ENCODE measurements at regions not wholly inside any gene's neighbourhood (a gene's known extent, or its start where the extent isn't known, plus 50 kb on each side); places are given as distances from the start of the nearest gene placed in this dataset.

GRCh38 chr18:62660691-62661090, 54.6 kb upstream of the PHLPP1 start:
- intact Hi-C loops (cut with micrococcal nuclease; ENCODE audit: unreplicated experiment): no loop called here
- H3K9me3 Mint-ChIP-seq (ENCODE audit: unreplicated experiment): no peaks in the 10 kb centered on the region
- H3K4me1 Mint-ChIP-seq (ENCODE audit: low read depth, unreplicated experiment): no peaks in the 10 kb centered on the region
- H3K4me1 ChIP-seq: no peaks in the 10 kb centered on the region
- CTCF ChIA-PET: no interaction called here
- no peak for DNase-seq
- H3K36me3 Mint-ChIP-seq (ENCODE audit: insufficient read depth, unreplicated experiment): no peaks in the 10 kb centered on the region
- no peak overlapping the region for H3K4me3 ChIP-seq (ENCODE audit: low read depth, low read length)
- no peaks in the 10 kb centered on the region for H3K27me3 Mint-ChIP-seq (ENCODE audit: insufficient read depth, unreplicated experiment)
- H3K4me3 Mint-ChIP-seq (ENCODE audit: unreplicated experiment): no peak overlapping the region
- TF ChIP-seq CTCF (IDR thresholded peaks at IDR 0.05; ENCODE audit: insufficient read depth in 1 of 2, low read depth in 1 of 2, low read length in 1 of 2, severe bottlenecking in 1 of 2, unreplicated experiment in 1 of 2): no peak
- H3K27me3 ChIP-seq (replicated peaks; ENCODE audit: control insufficient read depth, insufficient read depth, low read length): no peaks in the 10 kb centered on the region
- no peak overlapping the region for H3K27ac Mint-ChIP-seq (ENCODE audit: unreplicated experiment)
- H3K36me3 ChIP-seq (ENCODE audit: control insufficient read depth, insufficient read depth, low read length): no peaks in the 10 kb centered on the region
- H3K9me3 ChIP-seq: no peaks in the 10 kb centered on the region
- no TSS peak for BruUV-seq (replicated peaks)
- POLR2A ChIA-PET: no interaction called here

- Mint-ChIP-seq H3K4me3 (ENCODE audit: unreplicated experiment) (no peak overlapping the region), H3K27me3 (ENCODE audit: insufficient read depth, unreplicated experiment) (no peaks in the 10 kb centered on the region), H3K4me1 (ENCODE audit: low read depth, unreplicated experiment) (no peaks in the 10 kb centered on the region), H3K9me3 (ENCODE audit: unreplicated experiment) (no peaks in the 10 kb centered on the region), H3K27ac (ENCODE audit: unreplicated experiment) (no peak overlapping the region), H3K36me3 (ENCODE audit: insufficient read depth, unreplicated experiment) (no peaks in the 10 kb centered on the region)
- H3K4me1 ChIP-seq: no peaks in the 10 kb centered on the region
- CTCF ChIA-PET: no interaction called here
- no peak overlapping the region for H3K4me3 ChIP-seq (ENCODE audit: low read depth, low read length)
- POLR2A ChIA-PET: no interaction called here
- H3K27me3 ChIP-seq (replicated peaks; ENCODE audit: control insufficient read depth, insufficient read depth, low read length): no peaks in the 10 kb centered on the region
- no peaks in the 10 kb centered on the region for H3K9me3 ChIP-seq
- DNase-seq: no peak
- intact Hi-C loops (cut with micrococcal nuclease; ENCODE audit: unreplicated experiment): no loop called here
- TF ChIP-seq CTCF (IDR thresholded peaks at IDR 0.05; ENCODE audit: insufficient read depth in 1 of 2, low read depth in 1 of 2, low read length in 1 of 2, severe bottlenecking in 1 of 2, unreplicated experiment in 1 of 2): no peak
- no peaks in the 10 kb centered on the region for H3K36me3 ChIP-seq (ENCODE audit: control insufficient read depth, insufficient read depth, low read length)
- no TSS peak for BruUV-seq (replicated peaks)
Measured at GRCh38 chr18:62663731-62664336, 51.5 kb upstream of the PHLPP1 start.

- H3K36me3 Mint-ChIP-seq (ENCODE audit: insufficient read depth, unreplicated experiment): no peaks in the 10 kb centered on the region
- no peaks in the 10 kb centered on the region for H3K9me3 Mint-ChIP-seq (ENCODE audit: unreplicated experiment)
- H3K27me3 ChIP-seq (replicated peaks; ENCODE audit: control insufficient read depth, insufficient read depth, low read length): no peaks in the 10 kb centered on the region
- H3K4me3 Mint-ChIP-seq (ENCODE audit: unreplicated experiment): no peak overlapping the region
- H3K4me1 ChIP-seq: no peaks in the 10 kb centered on the region
- no TSS peak for BruUV-seq (replicated peaks)
- no peak for DNase-seq
- TF ChIP-seq CTCF (IDR thresholded peaks at IDR 0.05; ENCODE audit: insufficient read depth in 1 of 2, low read depth in 1 of 2, low read length in 1 of 2, severe bottlenecking in 1 of 2, unreplicated experiment in 1 of 2): no peak
- no peaks in the 10 kb centered on the region for H3K4me1 Mint-ChIP-seq (ENCODE audit: low read depth, unreplicated experiment)
- CTCF ChIA-PET: no interaction called here
- no peak overlapping the region for H3K27ac Mint-ChIP-seq (ENCODE audit: unreplicated experiment)
- no peak overlapping the region for H3K4me3 ChIP-seq (ENCODE audit: low read depth, low read length)
- intact Hi-C loops (cut with micrococcal nuclease; ENCODE audit: unreplicated experiment): no loop called here
- H3K36me3 ChIP-seq (ENCODE audit: control insufficient read depth, insufficient read depth, low read length): no peaks in the 10 kb centered on the region
- POLR2A ChIA-PET: no interaction called here
- H3K9me3 ChIP-seq: no peaks in the 10 kb centered on the region
- no peaks in the 10 kb centered on the region for H3K27me3 Mint-ChIP-seq (ENCODE audit: insufficient read depth, unreplicated experiment)
Measured at GRCh38 chr18:62664414-62664813, 50.9 kb upstream of the PHLPP1 start.

Data from Caco-2 (cell line).